PC-3 (cell line): ENCODE measurements at regions not wholly inside any gene's neighbourhood (a gene's known extent, or its start where the extent isn't known, plus 50 kb on each side); places are given as distances from the start of the nearest gene placed in this dataset.

Experiments used
- CTCF ChIP-seq: fragments of 300-600 bp; sonication (generic); conservative IDR thresholded peaks from 2 replicates; pipeline ENCODE4 v1.5.1; 2017; ENCODE audit warnings: antibody characterized with exemption, low read depth, mild to moderate bottlenecking, low read length
- EZH2phosphoT487 ChIP-seq: fragments of 300-600 bp; sonication (generic); IDR thresholded peaks from 2 replicates; pipeline ENCODE4 v1.6.1; 2018; ENCODE audit warnings: mild to moderate bottlenecking, antibody characterized with exemption, low read length, borderline replicate concordance

GRCh38 chr1:24258735-24259424 is 60.3 kb upstream of the GRHL3 start:
- no peak for TF ChIP-seq CTCF
- TF ChIP-seq EZH2phosphoT487 = no peak
